K562 (cell line): ENCODE measurements at regions not wholly inside any gene's neighbourhood (a gene's known extent, or its start where the extent isn't known, plus 50 kb on each side); places are given as distances from the start of the nearest gene placed in this dataset.

Experiments
- ASH1L ChIP-seq: fragments of 450-650 bp; IDR thresholded peaks from 2 replicates; pipeline ENCODE4 v1.6.1; 2018; ENCODE audit warnings: borderline replicate concordance, mild to moderate bottlenecking, low read depth; ENCODE audit not compliant: partially characterized antibody
- CBFA2T3 ChIP-seq: fragments of 450-650 bp; IDR thresholded peaks from 2 replicates; pipeline ENCODE4 v1.6.1; 2017
- CBX5 ChIP-seq: IDR thresholded peaks from 2 replicates; pipeline ENCODE4 v1.6.1; 2014; ENCODE audit warnings: low read depth, borderline replicate concordance
- CHD7 ChIP-seq: fragments of 200-600 bp; sonication (generic); IDR thresholded peaks from one replicate; pipeline ENCODE4 v1.6.1; 2012; ENCODE audit warnings: mild to moderate bottlenecking, low read depth, low read length, inconsistent platforms
- COPS2 ChIP-seq: fragments of 450-650 bp; conservative IDR thresholded peaks from 2 replicates; pipeline ENCODE4 v1.6.1; 2016; ENCODE audit warnings: mild to moderate bottlenecking, moderate library complexity
- ELF4 ChIP-seq: fragments of 450-650 bp; formaldehyde crosslinking; IDR thresholded peaks from 2 replicates; pipeline ENCODE4 v1.4.0; 2022; ENCODE audit warnings: missing genetic modification characterization
- HEY1 ChIP-seq: fragments of 250-450 bp; sonication (Bioruptor Pico); IDR thresholded peaks from 2 replicates; pipeline ENCODE4 v1.5.0; 2020; ENCODE audit warnings: mild to moderate bottlenecking, moderate library complexity, borderline replicate concordance
- HNRNPH1 ChIP-seq: fragments of 200-400 bp; formaldehyde crosslinking; optimal IDR thresholded peaks from 2 replicates; pipeline ENCODE3; 2017; ENCODE audit warnings: low read depth, mild to moderate bottlenecking, low read length, moderate library complexity
- MBD1 ChIP-seq: fragments of 250-450 bp; sonication (Bioruptor Pico); IDR thresholded peaks from 2 replicates; pipeline ENCODE4 v1.8.0; 2022; ENCODE audit warnings: inconsistent platforms
- NFE2 ChIP-seq: IDR thresholded peaks from 2 replicates; pipeline ENCODE4 v1.6.1; 2014; ENCODE audit warnings: antibody characterized with exemption, low read depth
- TCF3 ChIP-seq: sonication (generic); formaldehyde crosslinking; IDR thresholded peaks from 2 replicates; pipeline ENCODE4 v1.4.0; 2020; ENCODE audit warnings: mild to moderate bottlenecking, missing genetic modification reagents
- USF1 ChIP-seq: sonication (generic); formaldehyde crosslinking; IDR thresholded peaks from 2 replicates; pipeline ENCODE4 v1.9.0; 2022; ENCODE audit warnings: mild to moderate bottlenecking, missing genetic modification reagents
- ZBED1 ChIP-seq: IDR thresholded peaks from 2 replicates; pipeline ENCODE4 v1.6.1; 2014
- ZKSCAN1 ChIP-seq: fragments of 150-350 bp; IDR thresholded peaks from 2 replicates; pipeline ENCODE4 v1.6.1; 2016; ENCODE audit warnings: low read depth, low read length
- ZNF740 ChIP-seq, 3 experiments: fragments of 200-800 bp in 1 of 3; sonication (Bioruptor generic) in 1 of 3; sonication (generic) in 1 of 3; formaldehyde crosslinking in 1 of 3; IDR thresholded peaks; 2 replicates each; pipeline versions ENCODE4 v1.6.1 to v1.8.0; 2016 to 2022; ENCODE audit warnings: mild to moderate bottlenecking in 2 of 3, missing compliant biosample characterization in 2 of 3, missing genetic modification characterization in 2 of 3, missing genetic modification reagents in 1 of 3

- no peak for TF ChIP-seq ELF4
- no peak for TF ChIP-seq HNRNPH1
- no peak for TF ChIP-seq COPS2
- TF ChIP-seq TCF3: 0 out of 2 replicates have a peak, but pooled peaks have one; percentile 9
- no peak for TF ChIP-seq ZBED1
- TF ChIP-seq HEY1: no peak
- no peak for TF ChIP-seq ZKSCAN1
- TF ChIP-seq CBFA2T3: peak; percentile 74
- no peak for TF ChIP-seq USF1 (CRISPR knock-in tag)
- TF ChIP-seq CHD7: no peak
- TF ChIP-seq ZNF740 (CRISPR knock-in tag; IDR thresholded peaks at IDR 0.05): no peak
- no peak for TF ChIP-seq ZNF740 (tag; IDR thresholded peaks at IDR 0.05)
- no peak for TF ChIP-seq CBX5
- no peak for TF ChIP-seq ASH1L
- TF ChIP-seq NFE2: no peak
- TF ChIP-seq MBD1: no peak
Observed at GRCh38 chr2:180706694-180707093, 273.7 kb upstream of the UBE2E3 start (continued).
